ENCODE measurements at regions not wholly inside any gene's neighbourhood (a gene's known extent, or its start where the extent isn't known, plus 50 kb on each side); places are given as distances from the start of the nearest gene placed in this dataset.

- Mint-ChIP-seq H3K27me3 (ENCODE audit: low read depth) (peaks cover 21% of the 10 kb centered on the region), H3K9me3 (peaks cover 71% of the 10 kb centered on the region), H3K4me1 (no peaks in the 10 kb centered on the region), H3K36me3 (peaks cover 67% of the 10 kb centered on the region), H3K4me3 (no peak overlapping the region), H3K27ac (no peak overlapping the region)
- POLR2A ChIA-PET = no interaction called here
- TF ChIP-seq EMX1 (CRISPR knock-in tag; IDR thresholded peaks at IDR 0.05) (no peak), ATF1 (CRISPR knock-in tag; IDR thresholded peaks at IDR 0.05) (no peak), MXD4 (CRISPR knock-in tag; IDR thresholded peaks at IDR 0.05; ENCODE audit: borderline replicate concordance) (no peak), ZNF232 (CRISPR knock-in tag; IDR thresholded peaks at IDR 0.05) (no peak), OVOL2 (CRISPR knock-in tag; IDR thresholded peaks at IDR 0.05; ENCODE audit: borderline replicate concordance) (no peak), HMGA2 (CRISPR knock-in tag; IDR thresholded peaks at IDR 0.05) (no peak), ESRRA (CRISPR knock-in tag; IDR thresholded peaks at IDR 0.05; ENCODE audit: borderline replicate concordance) (no peak), ZNF425 (CRISPR knock-in tag; conservative IDR thresholded peaks at IDR 0.05) (no peak)
- no peak for ATAC-seq
- CTCF ChIA-PET = no interaction called here
- DNase-seq (ENCODE audit: low spot score) = no peak
These were observed 155.4 kb downstream of the OR4C45 start for GRCh38 chr11:50188040-50188439.

- H3K4me1 Mint-ChIP-seq = no peaks in the 10 kb centered on the region
- ChIA-PET POLR2A (no interaction called here), CTCF (no interaction called here)
- H3K9me3 Mint-ChIP-seq = peaks cover 77% of the 10 kb centered on the region
- ATAC-seq = no peak
- H3K4me3 Mint-ChIP-seq = no peak overlapping the region
- H3K36me3 Mint-ChIP-seq = peaks cover 71% of the 10 kb centered on the region
- TF ChIP-seq USF2 (CRISPR knock-in tag; IDR thresholded peaks at IDR 0.05) (no peak), NR3C1 (CRISPR knock-in tag; conservative IDR thresholded peaks at IDR 0.05; ENCODE audit: low read depth) (no peak)
- peaks cover 13% of the 10 kb centered on the region for H3K27me3 Mint-ChIP-seq (ENCODE audit: low read depth)
- no peak overlapping the region for H3K27ac Mint-ChIP-seq
- no peak for DNase-seq (ENCODE audit: low spot score)
These were observed 160.1 kb downstream of the OR4C45 start for GRCh38 chr11:50192743-50193142.

- Mint-ChIP-seq H3K4me1 (no peaks in the 10 kb centered on the region), H3K9me3 (peaks cover 73% of the 10 kb centered on the region), H3K4me3 (no peak overlapping the region)
- no peak for TF ChIP-seq NFATC4 (CRISPR knock-in tag; IDR thresholded peaks at IDR 0.05)
- no peak for TF ChIP-seq ZBTB43 (CRISPR knock-in tag; IDR thresholded peaks at IDR 0.05)
- no peak for TF ChIP-seq MXD4 (CRISPR knock-in tag; IDR thresholded peaks at IDR 0.05; ENCODE audit: borderline replicate concordance)
- TF ChIP-seq ETV6 (CRISPR knock-in tag; IDR thresholded peaks at IDR 0.05) = no peak
- no peak for TF ChIP-seq USF2 (CRISPR knock-in tag; IDR thresholded peaks at IDR 0.05)
- no peak for TF ChIP-seq ZNF512 (CRISPR knock-in tag; IDR thresholded peaks at IDR 0.05; ENCODE audit: borderline replicate concordance)
- TF ChIP-seq FOXP4 (CRISPR knock-in tag; IDR thresholded peaks at IDR 0.05) = no peak
- no peak for TF ChIP-seq IRF2 (CRISPR knock-in tag; IDR thresholded peaks at IDR 0.05; ENCODE audit: borderline replicate concordance, low read depth)
- no peak for TF ChIP-seq ZNF281 (CRISPR knock-in tag; IDR thresholded peaks at IDR 0.05)
- TF ChIP-seq SMAD3 (CRISPR knock-in tag; IDR thresholded peaks at IDR 0.05; ENCODE audit: borderline replicate concordance) = no peak
- TF ChIP-seq FOXJ3 (CRISPR knock-in tag; IDR thresholded peaks at IDR 0.05; ENCODE audit: borderline replicate concordance) = no peak
- no peak for TF ChIP-seq ZNF138 (CRISPR knock-in tag; conservative IDR thresholded peaks at IDR 0.05)
These were observed 181.7 kb downstream of the OR4C45 start for GRCh38 chr11:50214376-50214775.

More at GRCh38 chr11:50214376-50214775, 181.7 kb downstream of the OR4C45 start:
- Mint-ChIP-seq H3K27me3 (ENCODE audit: low read depth) (peaks cover 9% of the 10 kb centered on the region), H3K36me3 (peaks cover 67% of the 10 kb centered on the region), H3K27ac (no peak overlapping the region)
- CTCF ChIA-PET = no interaction called here
- DNase-seq (ENCODE audit: low spot score) (no peak), ATAC-seq (no peak)
- POLR2A ChIA-PET = no interaction called here
